Vagina (tissue), 2 donors: ENCODE measurements at regions not wholly inside any gene's neighbourhood (a gene's known extent, or its start where the extent isn't known, plus 50 kb on each side); places are given as distances from the start of the nearest gene placed in this dataset.

Experiments used
- CTCF ChIP-seq, 3 experiments: fragments of 450-650 bp in 2 of 3; fragments of 200-600 bp in 1 of 3; sonication (generic) in 1 of 3; IDR thresholded peaks; one replicate each; pipeline ENCODE4 v1.5.1; 2017 to 2019; ENCODE audit warnings: antibody characterized with exemption in 3 of 3, mild to moderate bottlenecking in 2 of 3, moderate library complexity in 2 of 3
- POLR2A ChIP-seq, 2 donors: fragments of 450-650 bp; IDR thresholded peaks; one replicate each; pipeline ENCODE4 v1.6.1; 2017; ENCODE audit warnings: antibody characterized with exemption in 2 of 2, mild to moderate bottlenecking in 2 of 2, moderate library complexity in 2 of 2
- POLR2AphosphoS5 ChIP-seq, 2 donors: sonication (generic); formaldehyde crosslinking; IDR thresholded peaks; one replicate each; pipeline ENCODE4 v1.9.0; 2017; ENCODE audit warnings: antibody characterized with exemption in 2 of 2, mild to moderate bottlenecking in 2 of 2, low read depth in 1 of 2; ENCODE audit not compliant: insufficient read depth in 1 of 2

- TF ChIP-seq CTCF (IDR thresholded peaks at IDR 0.05), result no peak
- TF ChIP-seq POLR2AphosphoS5 (IDR thresholded peaks at IDR 0.05; ENCODE audit: insufficient read depth in 1 of 2, low read depth in 1 of 2), result no peak
- TF ChIP-seq POLR2A (IDR thresholded peaks at IDR 0.05), result no peak
Observed at GRCh38 chrX:138859421-138859820, 147.9 kb upstream of the FGF13 start.
